ENCODE measurements at regions not wholly inside any gene's neighbourhood (a gene's known extent, or its start where the extent isn't known, plus 50 kb on each side); places are given as distances from the start of the nearest gene placed in this dataset.
A peak's percentile ranks its signal among the peaks of the same experiment; 100 is the strongest.
"Not testable (repeated sequence)": the region's sequence is repeated elsewhere in the genome, so short reads cannot be mapped to it uniquely, and the experiment has no call there.

- DNase-seq; H4K8ac ChIP-seq (ENCODE audit: low read depth, low read length); H3K4me2 ChIP-seq (ENCODE audit: low read length); H3K27me3 ChIP-seq (ENCODE audit: insufficient read depth, low read length, poor library complexity); H3K4me3 ChIP-seq (ENCODE audit: low read length); H2BK5ac ChIP-seq (ENCODE audit: low read length); H3K27ac ChIP-seq (ENCODE audit: low read depth, low read length); H3K79me2 ChIP-seq (ENCODE audit: control insufficient read depth, insufficient read depth, low read length); H3K79me1 ChIP-seq (ENCODE audit: low read length); H3K4ac ChIP-seq (ENCODE audit: low read depth, low read length); H4K5ac ChIP-seq (ENCODE audit: low read length); H2BK15ac ChIP-seq (replicated peaks; ENCODE audit: low read depth); H2BK120ac ChIP-seq (ENCODE audit: low read depth, low read length); H3K9ac ChIP-seq (ENCODE audit: low read length); H2AK5ac ChIP-seq (ENCODE audit: low read length); H3K4me1 ChIP-seq (ENCODE audit: control insufficient read depth, low read depth, low read length); H3K56ac ChIP-seq (ENCODE audit: low read length); H3K18ac ChIP-seq (ENCODE audit: low read length); H3K36me3 ChIP-seq (ENCODE audit: control insufficient read depth, insufficient read depth, low read length); H3K23ac ChIP-seq (ENCODE audit: low read length): not testable (repeated sequence)
- 100% methylated on average over 3 of the region's 4 CpGs for WGBS (ENCODE audit: extremely low coverage, insufficient coverage, low lambda C conversion rate)
Observed at GRCh38 chr20:30584403-30584802, 673.1 kb upstream of the DEFB115 start.

- not testable (repeated sequence) for H4K5ac ChIP-seq (ENCODE audit: low read length); H3K23ac ChIP-seq (ENCODE audit: low read length); H3K9ac ChIP-seq (ENCODE audit: low read length); H3K36me3 ChIP-seq (ENCODE audit: control insufficient read depth, insufficient read depth, low read length); H3K79me1 ChIP-seq (ENCODE audit: low read length); H3K4me2 ChIP-seq (ENCODE audit: low read length); H3K4ac ChIP-seq (ENCODE audit: low read depth, low read length); H2BK5ac ChIP-seq (ENCODE audit: low read length); H2BK15ac ChIP-seq (replicated peaks; ENCODE audit: low read depth); H3K4me1 ChIP-seq (ENCODE audit: control insufficient read depth, low read depth, low read length); H3K4me3 ChIP-seq (ENCODE audit: low read length); H3K27me3 ChIP-seq (ENCODE audit: insufficient read depth, low read length, poor library complexity); H3K56ac ChIP-seq (ENCODE audit: low read length); H4K8ac ChIP-seq (ENCODE audit: low read depth, low read length); H2AK5ac ChIP-seq (ENCODE audit: low read length); H3K18ac ChIP-seq (ENCODE audit: low read length); H3K79me2 ChIP-seq (ENCODE audit: control insufficient read depth, insufficient read depth, low read length); H3K27ac ChIP-seq (ENCODE audit: low read depth, low read length); H2BK120ac ChIP-seq (ENCODE audit: low read depth, low read length)
- DNase-seq, result peak; percentile 79
- no CpG with 5 or more reads among the region's 49 CpGs for WGBS (ENCODE audit: extremely low coverage, insufficient coverage, low lambda C conversion rate)
Observed at GRCh38 chr20:30585244-30585796, 672.1 kb upstream of the DEFB115 start.

- not testable (repeated sequence) for DNase-seq; H3K4me3 ChIP-seq (ENCODE audit: low read length)
- WGBS (ENCODE audit: extremely low coverage, insufficient coverage, low lambda C conversion rate), result no CpG with 5 or more reads among the region's 30 CpGs
Observed at GRCh38 chr20:30586178-30586577, 671.3 kb upstream of the DEFB115 start.

GRCh38 chr20:30593572-30593971 is 663.9 kb upstream of the DEFB115 start:
- H3K18ac ChIP-seq (ENCODE audit: low read length), result no peak overlapping the region
- no peaks in the 10 kb centered on the region for H3K79me1 ChIP-seq (ENCODE audit: low read length)
- H3K36me3 ChIP-seq (ENCODE audit: control insufficient read depth, insufficient read depth, low read length), result no peaks in the 10 kb centered on the region
- no peak overlapping the region for H2BK5ac ChIP-seq (ENCODE audit: low read length)
- H3K9ac ChIP-seq (ENCODE audit: low read length), result no peak overlapping the region
- H3K4me3 ChIP-seq (ENCODE audit: low read length), result no peak overlapping the region
- WGBS (ENCODE audit: extremely low coverage, insufficient coverage, low lambda C conversion rate), result no CpG with 5 or more reads among the region's 22 CpGs
- H3K4me1 ChIP-seq (ENCODE audit: control insufficient read depth, low read depth, low read length), result no peaks in the 10 kb centered on the region
- H3K23ac ChIP-seq (ENCODE audit: low read length), result no peak overlapping the region
- no peaks in the 10 kb centered on the region for H3K79me2 ChIP-seq (ENCODE audit: control insufficient read depth, insufficient read depth, low read length)
- no peak overlapping the region for H4K8ac ChIP-seq (ENCODE audit: low read depth, low read length)
- H3K4me2 ChIP-seq (ENCODE audit: low read length), result no peak overlapping the region
- DNase-seq, result no peak
- H4K5ac ChIP-seq (ENCODE audit: low read length), result no peak overlapping the region
- no peak overlapping the region for H2AK5ac ChIP-seq (ENCODE audit: low read length)
- H3K56ac ChIP-seq (ENCODE audit: low read length), result no peak overlapping the region
- no peak overlapping the region for H2BK15ac ChIP-seq (replicated peaks; ENCODE audit: low read depth)
- H3K27ac ChIP-seq (ENCODE audit: low read depth, low read length), result no peak overlapping the region
- no peak overlapping the region for H3K4ac ChIP-seq (ENCODE audit: low read depth, low read length)
- H3K27me3 ChIP-seq (ENCODE audit: insufficient read depth, low read length, poor library complexity), result no peaks in the 10 kb centered on the region
- no peak overlapping the region for H2BK120ac ChIP-seq (ENCODE audit: low read depth, low read length)

More at GRCh38 chr20:30586178-30586577, 671.3 kb upstream of the DEFB115 start:
- H3K79me1 ChIP-seq (ENCODE audit: low read length); H2BK5ac ChIP-seq (ENCODE audit: low read length); H3K23ac ChIP-seq (ENCODE audit: low read length); H3K4ac ChIP-seq (ENCODE audit: low read depth, low read length); H3K56ac ChIP-seq (ENCODE audit: low read length); H3K9ac ChIP-seq (ENCODE audit: low read length); H2AK5ac ChIP-seq (ENCODE audit: low read length); H3K27me3 ChIP-seq (ENCODE audit: insufficient read depth, low read length, poor library complexity); H3K79me2 ChIP-seq (ENCODE audit: control insufficient read depth, insufficient read depth, low read length); H2BK15ac ChIP-seq (replicated peaks; ENCODE audit: low read depth); H3K4me2 ChIP-seq (ENCODE audit: low read length); H2BK120ac ChIP-seq (ENCODE audit: low read depth, low read length); H4K5ac ChIP-seq (ENCODE audit: low read length); H4K8ac ChIP-seq (ENCODE audit: low read depth, low read length); H3K18ac ChIP-seq (ENCODE audit: low read length); H3K36me3 ChIP-seq (ENCODE audit: control insufficient read depth, insufficient read depth, low read length); H3K4me1 ChIP-seq (ENCODE audit: control insufficient read depth, low read depth, low read length); H3K27ac ChIP-seq (ENCODE audit: low read depth, low read length): not testable (repeated sequence)

GRCh38 chr20:30594112-30594511 is 663.4 kb upstream of the DEFB115 start:
- Histone ChIP-seq H3K4ac (ENCODE audit: low read depth, low read length) (no peak overlapping the region), H3K4me1 (ENCODE audit: control insufficient read depth, low read depth, low read length) (no peaks in the 10 kb centered on the region), H4K8ac (ENCODE audit: low read depth, low read length) (no peak overlapping the region), H3K27ac (ENCODE audit: low read depth, low read length) (no peak overlapping the region), H4K5ac (ENCODE audit: low read length) (no peak overlapping the region), H2AK5ac (ENCODE audit: low read length) (no peak overlapping the region), H2BK15ac (replicated peaks; ENCODE audit: low read depth) (no peak overlapping the region), H3K36me3 (ENCODE audit: control insufficient read depth, insufficient read depth, low read length) (no peaks in the 10 kb centered on the region), H3K4me3 (ENCODE audit: low read length) (no peak overlapping the region), H2BK120ac (ENCODE audit: low read depth, low read length) (no peak overlapping the region), H3K56ac (ENCODE audit: low read length) (no peak overlapping the region), H3K27me3 (ENCODE audit: insufficient read depth, low read length, poor library complexity) (no peaks in the 10 kb centered on the region), H3K23ac (ENCODE audit: low read length) (no peak overlapping the region), H3K9ac (ENCODE audit: low read length) (no peak overlapping the region), H3K4me2 (ENCODE audit: low read length) (no peak overlapping the region), H3K79me1 (ENCODE audit: low read length) (no peaks in the 10 kb centered on the region), H3K18ac (ENCODE audit: low read length) (no peak overlapping the region), H3K79me2 (ENCODE audit: control insufficient read depth, insufficient read depth, low read length) (no peaks in the 10 kb centered on the region), H2BK5ac (ENCODE audit: low read length) (no peak overlapping the region)
- WGBS (ENCODE audit: extremely low coverage, insufficient coverage, low lambda C conversion rate), result no CpG with 5 or more reads among the region's 18 CpGs
- no peak for DNase-seq

- H3K79me1 ChIP-seq (ENCODE audit: low read length), result no peaks in the 10 kb centered on the region
- H3K4ac ChIP-seq (ENCODE audit: low read depth, low read length), result no peak overlapping the region
- H2BK5ac ChIP-seq (ENCODE audit: low read length), result no peak overlapping the region
- no peaks in the 10 kb centered on the region for H3K36me3 ChIP-seq (ENCODE audit: control insufficient read depth, insufficient read depth, low read length)
- no peak overlapping the region for H2BK15ac ChIP-seq (replicated peaks; ENCODE audit: low read depth)
- no peak for DNase-seq
- no peaks in the 10 kb centered on the region for H3K27me3 ChIP-seq (ENCODE audit: insufficient read depth, low read length, poor library complexity)
- H2BK120ac ChIP-seq (ENCODE audit: low read depth, low read length), result no peak overlapping the region
- H2AK5ac ChIP-seq (ENCODE audit: low read length), result no peak overlapping the region
- H4K5ac ChIP-seq (ENCODE audit: low read length), result no peak overlapping the region
- no peak overlapping the region for H3K18ac ChIP-seq (ENCODE audit: low read length)
- H3K4me1 ChIP-seq (ENCODE audit: control insufficient read depth, low read depth, low read length), result no peaks in the 10 kb centered on the region
- H3K56ac ChIP-seq (ENCODE audit: low read length), result no peak overlapping the region
- H4K8ac ChIP-seq (ENCODE audit: low read depth, low read length), result no peak overlapping the region
- no peak overlapping the region for H3K23ac ChIP-seq (ENCODE audit: low read length)
- H3K4me2 ChIP-seq (ENCODE audit: low read length), result no peak overlapping the region
- H3K79me2 ChIP-seq (ENCODE audit: control insufficient read depth, insufficient read depth, low read length), result no peaks in the 10 kb centered on the region
- no peak overlapping the region for H3K9ac ChIP-seq (ENCODE audit: low read length)
- no peak overlapping the region for H3K27ac ChIP-seq (ENCODE audit: low read depth, low read length)
- 100% methylated on average over 1 of the region's 3 CpGs for WGBS (ENCODE audit: extremely low coverage, insufficient coverage, low lambda C conversion rate)
- H3K4me3 ChIP-seq (ENCODE audit: low read length), result no peak overlapping the region
Observed at GRCh38 chr20:30595698-30596097, 661.8 kb upstream of the DEFB115 start.
